Heart right ventricle (tissue), 16 donors: ENCODE measurements at regions not wholly inside any gene's neighbourhood (a gene's known extent, or its start where the extent isn't known, plus 50 kb on each side); places are given as distances from the start of the nearest gene placed in this dataset.

ENCODE experiments used
- ATAC-seq, 8 donors: fragments of 200-7000 bp; cut with Tn5 transposase; one replicate each; pipeline ENCODE4 v1.9.1; 2020; ENCODE audit warnings: mild to moderate bottlenecking in 8 of 8, moderate library complexity in 8 of 8, moderate number of reproducible peaks in 1 of 8
- DNase-seq, 2 donors: peaks; one replicate each; pipeline ENCODE4 v3.0.0-alpha.2; 2020
- H3K27ac ChIP-seq, 10 donors: fragments of 200-600 bp; sonication (generic) in 2 of 10; one replicate each; pipeline versions ENCODE4 v1.5.0 to v1.8.0; 2020 to 2022; ENCODE audit warnings: mild to moderate bottlenecking in 3 of 10
- H3K27me3 ChIP-seq, 7 donors: fragments of 200-600 bp; one replicate each; pipeline ENCODE4 v1.8.0; 2021 to 2022; ENCODE audit warnings: mild to moderate bottlenecking in 2 of 7
- H3K36me3 ChIP-seq, 9 donors: fragments of 200-600 bp; sonication (generic) in 1 of 9; one replicate each; pipeline versions ENCODE4 v1.5.0 to v1.8.0; 2020 to 2022; ENCODE audit warnings: mild to moderate bottlenecking in 2 of 9
- H3K4me1 ChIP-seq, 9 donors: fragments of 200-600 bp; sonication (generic) in 1 of 9; one replicate each; pipeline versions ENCODE4 v1.5.0 to v1.8.0; 2020 to 2022; ENCODE audit warnings: mild to moderate bottlenecking in 4 of 9
- H3K4me3 ChIP-seq, 10 donors: fragments of 200-600 bp; sonication (generic) in 2 of 10; one replicate each; pipeline versions ENCODE4 v1.5.0 to v1.8.0; 2020 to 2022; ENCODE audit warnings: mild to moderate bottlenecking in 7 of 10, moderate library complexity in 2 of 10
- H3K9me3 ChIP-seq, 11 donors: fragments of 200-600 bp in 10 of 11; sonication (generic) in 2 of 11; one replicate each; pipeline versions ENCODE4 v1.5.0 to v1.8.0; 2013 to 2022; ENCODE audit warnings: mild to moderate bottlenecking in 2 of 11, control low read depth in 1 of 11, moderate library complexity in 1 of 11
- CTCF ChIP-seq, 9 donors: fragments of 200-600 bp; sonication (generic) in 2 of 9; IDR thresholded peaks; one replicate each; pipeline versions ENCODE4 v1.5.0 to v1.8.0; 2021 to 2022; ENCODE audit warnings: antibody characterized with exemption in 9 of 9, mild to moderate bottlenecking in 5 of 9, moderate library complexity in 1 of 9
- WGBS, 2 donors: extraction: QIAGEN DNeasy Blood & Tissue Kit; methylation state at CpG; one replicate each; pipeline ENCODE4 v1.1.7; 2013; ENCODE audit warnings: inconsistent platforms in 1 of 2; 5-methylcytosine and 5-hydroxymethylcytosine counted together
- intact Hi-C, 10 donors: fragments of 100-400 bp; cut with DNase I; formaldehyde crosslinking; loops; one replicate each; pipeline versions ENCODE4 v1.11.1 to v1.14.2; 2022
- donor health status: Arrhythmogenic right ventricular cardiomyopathy.
- donor health status: ischemic (EF 13 %, LVEDD 7.1; RV severe dilation, severe dysfunction).
- donor health status: healthy with polysubstance abuse.
- donor health status: DM: no; HTN: yes; CAD: no.
- donor health status: DM: no; HTN: no; CAD: no.
- donor health status: ischemic (EF 25% LVEDD 6.9; RV normal size, moderate dysfunction).
- donor health status: ischemic (EF 25% LVEDD 5.7; RV mildly dilated, moderate dysfunction).
- donor health status: healthy.
- donor health status: DM: yes; HTN: yes; CAD: no.
- donor health status: Ischemic cardiomyopathy.
- donor health status: ischemic (EF 35%, LVEDD 5.7; RV mildly dilated, moderate dysfunction).
- donor health status: nonischemic (EF 11% LVEDD 7.7; RV severe dilation, severe dysfunction).
- donor health status: DM: yes; HTN: yes; CAD: no.
- donor health status: PGD.
- donor health status: ischemic (EF 29% LVEDD 5.4; RV normal size, mild dysfunction).
- donor health status: nonischemic (EF 23%, LVEDD 6.1; RV moderate dilation, normal function).

DNA sequence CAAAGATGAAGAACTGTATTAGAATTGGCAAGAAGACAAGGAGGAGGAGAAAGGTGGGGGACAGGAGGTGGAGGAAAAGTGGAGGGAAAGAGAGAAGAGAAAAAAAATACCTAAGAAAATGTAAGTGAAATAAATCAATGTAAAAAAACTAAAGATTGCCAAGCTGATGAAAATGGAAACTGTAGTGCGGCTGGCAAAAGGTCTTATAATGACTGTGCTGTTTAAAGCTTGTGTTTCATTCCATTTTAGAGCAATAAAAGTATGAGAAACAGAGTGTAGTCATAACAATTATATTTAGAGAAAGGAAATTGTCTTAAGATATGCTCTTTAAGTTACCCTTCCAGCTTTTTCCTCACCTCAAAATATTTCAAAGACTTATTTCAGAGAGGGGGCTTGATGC is 670.5 kb upstream of the SEMA6A start:
- Histone ChIP-seq H3K4me3 (no peak overlapping the region), H3K27ac (no peak overlapping the region), H3K9me3 (peaks cover 0 to 6% (median 0%) of the 10 kb centered on the region in 11 donors), H3K27me3 (no peaks in the 10 kb centered on the region), H3K36me3 (no peaks in the 10 kb centered on the region), H3K4me1 (no peaks in the 10 kb centered on the region)
- no peak for TF ChIP-seq CTCF (IDR thresholded peaks at IDR 0.05)
- DNase-seq = no peak
- intact Hi-C loops = no loop called here
- ATAC-seq = no peak
- 87 to 97% methylated on average over 1 of the region's 1 CpG for WGBS, 2 donors

GRCh38 chr5:117242028-117242427 is 667.4 kb upstream of the SEMA6A start:
- no peak for ATAC-seq
- Histone ChIP-seq H3K4me1 (no peaks in the 10 kb centered on the region), H3K27ac (no peak overlapping the region), H3K27me3 (no peaks in the 10 kb centered on the region), H3K36me3 (no peaks in the 10 kb centered on the region), H3K4me3 (no peak overlapping the region), H3K9me3 (peaks cover 0 to 6% (median 0%) of the 10 kb centered on the region in 11 donors)
- no peak for TF ChIP-seq CTCF (IDR thresholded peaks at IDR 0.05)
- intact Hi-C loops = no loop called here
- DNase-seq = no peak
- WGBS, 2 donors = 76 to 81% methylated on average over 2 of the region's 2 CpGs

DNA sequence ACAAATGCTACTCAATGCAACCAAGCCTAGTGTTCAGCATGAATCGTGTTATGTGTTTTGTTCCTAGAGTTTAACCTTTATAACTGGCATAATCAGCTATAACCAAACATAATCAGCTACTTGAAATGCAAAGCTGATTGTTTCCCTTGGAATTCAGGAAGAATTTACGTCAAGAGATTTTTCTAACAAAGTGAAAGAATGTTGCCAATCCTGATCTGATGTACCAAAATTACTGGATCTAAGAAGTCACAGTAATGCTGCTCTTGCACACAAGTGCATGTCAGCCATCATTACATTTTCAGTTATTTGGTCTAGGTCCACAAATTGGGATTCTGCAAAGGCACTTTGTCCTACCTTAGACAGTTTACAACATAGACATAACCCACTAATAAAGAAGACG is 662.3 kb upstream of the SEMA6A start:
- ATAC-seq = no peak
- TF ChIP-seq CTCF (IDR thresholded peaks at IDR 0.05) = no peak
- H3K36me3 ChIP-seq = no peaks in the 10 kb centered on the region
- WGBS, 2 donors = 90 to 96% methylated on average over 3 of the region's 3 CpGs
- H3K27ac ChIP-seq = no peak overlapping the region
- no peak for DNase-seq
- intact Hi-C loops = loop anchor here in 1 of 10 donors (10.0 kb wide), 1 partner anchor 102 kb away; no protein-coding TSS in a partner anchor
- H3K4me1 ChIP-seq = peaks cover 0 to 4% (median 0%) of the 10 kb centered on the region in 9 donors
- H3K4me3 ChIP-seq = no peak overlapping the region
- H3K9me3 ChIP-seq = peaks cover 0 to 6% (median 0%) of the 10 kb centered on the region in 11 donors
- no peaks in the 10 kb centered on the region for H3K27me3 ChIP-seq

DNA sequence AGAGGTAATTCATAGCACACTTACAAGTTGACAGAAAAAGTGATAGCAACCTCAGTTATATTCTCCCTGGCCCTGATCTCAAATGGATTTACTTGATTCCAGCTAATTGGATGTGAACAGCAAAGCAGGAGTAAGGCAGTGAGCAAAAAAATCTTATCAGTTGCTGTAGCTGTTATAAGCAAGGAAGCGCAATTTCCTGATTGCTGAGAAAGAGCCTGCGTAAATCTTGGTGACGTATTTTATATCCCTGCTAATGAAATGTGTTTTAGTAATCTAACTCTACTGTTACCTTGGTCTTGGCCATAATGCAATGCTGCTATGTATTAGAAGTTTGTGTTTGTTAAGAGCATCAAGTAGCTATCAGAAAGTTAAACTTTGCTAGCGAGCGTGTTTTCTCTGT is 661.2 kb upstream of the SEMA6A start:
- H3K4me3 ChIP-seq = no peak overlapping the region
- peak in 1 of 2 donors; percentile 10 for DNase-seq
- no peaks in the 10 kb centered on the region for H3K27me3 ChIP-seq
- H3K9me3 ChIP-seq = no peaks in the 10 kb centered on the region
- no peaks in the 10 kb centered on the region for H3K36me3 ChIP-seq
- H3K27ac ChIP-seq = peak overlapping the region in 3 of 10 donors; percentile 17 to 71 (median 23)
- peaks cover 0 to 4% (median 0%) of the 10 kb centered on the region in 9 donors for H3K4me1 ChIP-seq
- TF ChIP-seq CTCF (IDR thresholded peaks at IDR 0.05) = no peak
- 56 to 60% methylated on average over 5 of the region's 5 CpGs for WGBS, 2 donors
- intact Hi-C loops = loop anchor here in 1 of 10 donors (10.0 kb wide), 1 partner anchor 101 kb away; no protein-coding TSS in a partner anchor
- peak in 6 of 8 donors; percentile 51 to 86 (median 62) for ATAC-seq
